GM18519 (cell line): ENCODE measurements at regions not wholly inside any gene's neighbourhood (a gene's known extent, or its start where the extent isn't known, plus 50 kb on each side); places are given as distances from the start of the nearest gene placed in this dataset.
A peak's percentile ranks its signal among the peaks of the same experiment; 100 is the strongest.

Experiments used
- ATAC-seq: cut with Tn5 transposase; IDR thresholded peaks from one replicate; pipeline ENCODE4 v1.9.1; 2021; ENCODE audit warnings: mild to moderate bottlenecking, moderate library complexity; ENCODE audit not compliant: unreplicated experiment, low FRiP score

DNA sequence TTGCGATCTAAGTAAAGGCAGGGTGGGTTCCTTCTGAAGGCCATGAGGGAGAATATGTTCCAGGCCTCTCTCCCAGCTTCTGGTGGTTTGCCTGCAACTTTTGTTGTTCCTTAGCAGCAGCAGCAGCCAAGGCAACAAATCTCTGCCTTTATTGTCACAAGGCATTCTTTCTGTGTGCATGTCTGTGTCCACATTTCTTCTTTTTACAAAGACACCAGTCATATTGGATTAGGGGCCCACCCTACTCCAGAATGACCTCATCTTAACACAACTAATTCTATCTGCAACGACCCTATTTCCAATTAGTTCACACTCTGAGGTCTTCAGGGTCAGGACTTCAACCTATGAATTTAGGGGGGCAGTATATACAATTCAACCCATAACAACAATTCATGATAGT lies 587.5 kb downstream of the XIRP2 start:
- no peak for ATAC-seq

DNA sequence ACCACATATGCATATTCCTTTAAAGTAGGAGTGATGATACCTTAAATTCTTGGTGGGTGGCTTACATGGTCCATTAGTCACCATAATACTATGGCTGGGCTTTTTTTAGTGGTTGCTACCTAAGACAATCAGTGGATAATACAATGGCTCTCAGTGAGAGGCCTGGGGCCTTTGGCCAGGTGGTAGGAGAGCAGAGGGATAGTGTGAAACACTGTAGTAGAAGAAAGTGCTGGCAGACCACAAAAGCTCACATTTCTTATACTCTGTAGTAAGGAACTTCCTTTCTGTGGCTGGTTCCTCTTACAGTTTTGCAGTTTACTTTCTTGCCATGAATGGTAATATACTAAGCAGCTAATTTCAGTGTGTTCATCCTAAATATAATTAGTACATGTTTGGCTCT lies 583.5 kb downstream of the XIRP2 start:
- peak; percentile 78 for ATAC-seq

DNA sequence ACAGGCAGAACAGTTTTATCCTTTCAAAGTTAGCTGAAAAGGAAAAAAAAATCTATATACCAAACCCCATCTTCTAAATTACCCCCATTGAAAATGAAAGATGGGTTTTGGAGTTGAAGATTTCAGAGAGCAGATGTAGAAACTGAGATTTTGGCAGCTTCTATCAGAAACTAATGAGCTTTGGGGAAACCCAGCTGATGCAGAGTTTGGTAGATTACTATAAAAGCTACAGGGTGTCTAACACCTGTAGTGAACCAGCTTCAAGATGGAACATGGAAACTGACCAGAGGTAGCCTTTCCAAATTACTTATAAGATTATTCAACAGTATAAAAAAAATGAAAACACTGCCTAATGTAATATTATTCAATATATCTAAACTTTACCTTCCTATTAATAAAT lies 583.1 kb downstream of the XIRP2 start:
- no peak for ATAC-seq

DNA sequence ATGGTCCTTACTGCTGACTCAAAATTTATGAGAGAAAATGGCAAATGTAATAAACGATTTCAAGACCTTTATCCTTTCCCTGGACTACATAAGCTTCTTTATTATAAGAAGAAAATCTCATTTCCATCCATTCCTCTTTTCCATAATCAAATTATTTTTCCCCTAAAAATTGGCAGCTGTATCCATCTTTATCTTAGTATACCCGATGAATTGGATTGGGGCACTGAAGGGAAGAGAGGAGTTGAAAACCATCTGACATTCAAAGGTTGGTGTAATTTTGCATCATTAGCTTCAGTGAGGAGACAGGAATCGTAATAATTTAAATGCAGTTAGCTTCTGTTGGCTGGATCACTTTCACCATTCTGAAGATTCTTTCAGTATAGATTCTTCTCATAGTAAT lies 574.1 kb downstream of the XIRP2 start:
- ATAC-seq, result no peak

DNA sequence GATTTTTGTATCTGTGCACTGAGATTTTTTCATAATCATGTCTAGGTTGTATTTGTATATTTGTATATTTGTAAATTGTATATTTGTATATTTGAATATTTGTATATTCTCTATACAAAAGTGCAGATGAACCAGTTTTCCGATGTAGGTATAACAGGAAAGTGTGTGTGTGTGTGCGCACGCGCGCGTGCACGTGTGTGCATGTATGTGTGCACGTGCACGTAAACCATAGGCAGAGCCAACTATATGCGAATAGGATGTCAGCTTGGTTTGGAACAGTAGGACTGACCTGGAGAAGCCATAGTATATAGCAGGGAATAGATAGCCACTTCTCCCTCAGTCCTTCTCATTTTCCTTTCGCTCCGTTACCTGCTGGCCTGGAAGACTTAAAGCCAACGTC lies 565.8 kb downstream of the XIRP2 start:
- ATAC-seq, result no peak

DNA sequence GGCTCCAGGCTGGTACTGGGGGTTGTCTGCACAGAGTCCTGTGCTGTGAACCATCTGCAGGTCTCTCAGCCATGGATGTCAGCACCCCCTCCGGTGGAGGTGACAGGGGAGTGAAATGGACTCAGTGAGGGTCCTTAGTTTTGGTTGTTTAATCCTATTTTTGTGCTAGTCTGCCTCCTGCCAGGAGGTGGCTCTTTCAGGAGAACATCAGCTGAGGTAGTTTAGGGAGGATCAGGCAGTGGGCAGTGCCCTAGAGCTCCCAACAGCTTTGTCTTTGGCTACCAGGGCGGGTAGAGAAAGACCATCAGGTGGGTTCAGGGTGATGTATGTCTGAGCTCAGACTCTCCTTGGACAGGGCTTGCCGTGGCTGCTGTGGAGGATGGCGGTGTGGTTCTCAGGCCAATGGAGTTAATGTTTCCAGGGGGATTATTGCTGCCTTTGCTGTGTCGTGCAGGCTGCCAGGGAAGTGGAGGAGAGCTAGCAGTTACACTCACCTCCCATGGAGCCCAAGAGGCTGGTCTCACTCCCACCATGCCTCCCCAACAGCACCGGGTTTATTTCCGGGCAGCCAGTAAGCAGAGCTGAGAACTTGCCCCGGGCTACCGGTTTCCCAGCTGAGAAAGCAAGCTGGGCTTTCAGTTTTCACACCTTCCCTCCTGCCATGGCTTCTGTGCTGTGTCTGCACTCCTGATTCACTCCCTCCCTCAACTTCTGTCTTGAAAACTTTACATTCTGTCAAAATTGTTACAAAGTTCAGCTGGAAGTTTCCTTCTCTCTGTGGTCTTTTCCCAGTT lies 563.4 kb downstream of the XIRP2 start:
- ATAC-seq, result no peak

DNA sequence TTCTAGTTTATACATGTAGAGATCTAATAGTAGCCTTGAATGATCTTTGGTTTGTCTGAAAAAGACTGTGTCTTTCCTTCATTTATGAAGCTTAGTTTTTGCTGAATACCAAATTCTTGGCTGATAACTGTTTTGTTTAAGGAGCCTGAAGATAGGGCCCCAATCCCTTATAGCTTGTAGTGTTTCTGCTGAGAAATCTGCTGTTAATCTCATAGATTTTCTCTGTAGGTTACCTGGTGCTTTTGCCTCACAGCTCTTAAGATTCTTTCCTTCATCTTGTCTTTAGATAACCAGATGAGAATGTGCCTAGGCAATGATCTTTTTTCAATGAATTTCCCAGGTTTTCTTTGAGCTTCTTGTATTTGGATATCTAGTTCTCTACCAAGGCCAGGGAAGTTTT lies 562.1 kb downstream of the XIRP2 start:
- no peak for ATAC-seq

DNA sequence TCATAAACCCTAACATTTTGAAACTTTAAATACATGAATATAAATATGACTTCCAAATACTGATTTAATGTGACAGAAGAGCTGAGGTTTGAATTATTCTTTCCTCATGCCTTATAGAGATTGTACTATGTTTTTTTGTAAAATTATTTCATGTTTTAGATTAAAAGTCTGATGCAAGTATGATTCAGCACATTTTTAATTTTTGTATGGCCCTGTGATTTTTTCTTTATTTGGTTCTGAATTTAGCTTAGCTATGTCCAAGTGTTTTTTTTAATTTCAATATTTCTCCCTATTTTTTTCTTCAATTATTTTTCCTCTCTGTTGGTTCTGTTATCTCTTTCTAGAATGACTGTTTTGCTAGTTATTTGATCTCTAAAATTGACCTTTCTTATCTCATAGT lies 552.1 kb downstream of the XIRP2 start:
- ATAC-seq, result no peak

DNA sequence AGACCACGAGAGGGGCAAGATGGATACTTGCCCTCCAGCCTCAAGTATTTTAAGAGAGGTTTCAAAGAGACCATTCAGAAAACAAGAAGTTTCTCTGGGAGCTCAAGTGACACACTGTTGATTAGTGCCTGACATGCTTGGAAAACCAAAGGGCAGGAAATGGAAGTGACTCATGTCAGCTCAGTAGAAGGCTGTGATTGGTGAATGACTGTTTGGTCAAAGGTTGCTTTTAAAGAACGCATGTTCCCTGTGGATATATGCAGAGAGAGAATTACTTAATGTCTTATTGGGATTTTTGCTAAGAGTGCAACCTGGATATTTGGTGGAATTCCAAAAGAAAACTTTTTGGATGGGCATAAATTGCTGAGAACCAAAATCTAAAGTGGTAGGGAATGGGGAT lies 549.9 kb downstream of the XIRP2 start:
- ATAC-seq, result no peak

DNA sequence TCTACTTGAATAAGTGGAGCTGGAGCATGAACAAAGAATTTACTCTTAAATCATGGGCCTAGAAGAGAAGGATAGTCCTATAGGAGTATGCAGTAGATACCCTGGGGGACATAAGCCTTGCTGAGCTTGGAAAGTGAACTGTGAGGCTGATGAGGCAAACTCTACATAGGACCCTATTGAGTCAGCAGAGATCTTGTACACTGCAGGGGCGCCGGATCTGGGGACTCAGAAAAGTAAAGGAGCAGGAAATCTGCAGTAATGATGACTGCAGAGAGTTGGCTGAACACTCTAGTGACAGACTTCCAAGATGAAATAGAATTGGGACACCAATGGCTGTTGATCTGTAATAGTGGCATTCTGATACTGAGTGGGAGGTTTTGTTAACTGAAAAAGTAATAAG lies 543.7 kb downstream of the XIRP2 start:
- ATAC-seq, result no peak

DNA sequence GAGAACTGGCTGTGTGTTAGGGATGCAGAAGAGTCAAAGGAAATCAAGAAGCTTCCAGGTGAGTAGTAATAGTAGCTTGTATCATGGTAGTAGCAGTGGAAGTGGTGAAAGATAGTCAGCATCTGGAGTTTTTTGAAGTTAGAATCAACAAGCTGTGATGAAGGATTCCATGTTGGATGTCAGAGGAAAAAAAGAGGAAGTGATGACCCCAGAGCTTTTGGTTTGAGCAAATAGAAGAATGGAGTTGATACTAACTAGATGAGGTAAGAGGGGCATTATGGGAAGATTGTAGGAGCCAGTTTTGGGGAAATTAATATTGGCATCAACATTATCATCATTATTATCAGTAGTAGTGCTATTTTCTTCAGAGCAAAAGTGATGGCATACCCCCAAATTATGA lies 542.2 kb downstream of the XIRP2 start:
- ATAC-seq, result no peak

DNA sequence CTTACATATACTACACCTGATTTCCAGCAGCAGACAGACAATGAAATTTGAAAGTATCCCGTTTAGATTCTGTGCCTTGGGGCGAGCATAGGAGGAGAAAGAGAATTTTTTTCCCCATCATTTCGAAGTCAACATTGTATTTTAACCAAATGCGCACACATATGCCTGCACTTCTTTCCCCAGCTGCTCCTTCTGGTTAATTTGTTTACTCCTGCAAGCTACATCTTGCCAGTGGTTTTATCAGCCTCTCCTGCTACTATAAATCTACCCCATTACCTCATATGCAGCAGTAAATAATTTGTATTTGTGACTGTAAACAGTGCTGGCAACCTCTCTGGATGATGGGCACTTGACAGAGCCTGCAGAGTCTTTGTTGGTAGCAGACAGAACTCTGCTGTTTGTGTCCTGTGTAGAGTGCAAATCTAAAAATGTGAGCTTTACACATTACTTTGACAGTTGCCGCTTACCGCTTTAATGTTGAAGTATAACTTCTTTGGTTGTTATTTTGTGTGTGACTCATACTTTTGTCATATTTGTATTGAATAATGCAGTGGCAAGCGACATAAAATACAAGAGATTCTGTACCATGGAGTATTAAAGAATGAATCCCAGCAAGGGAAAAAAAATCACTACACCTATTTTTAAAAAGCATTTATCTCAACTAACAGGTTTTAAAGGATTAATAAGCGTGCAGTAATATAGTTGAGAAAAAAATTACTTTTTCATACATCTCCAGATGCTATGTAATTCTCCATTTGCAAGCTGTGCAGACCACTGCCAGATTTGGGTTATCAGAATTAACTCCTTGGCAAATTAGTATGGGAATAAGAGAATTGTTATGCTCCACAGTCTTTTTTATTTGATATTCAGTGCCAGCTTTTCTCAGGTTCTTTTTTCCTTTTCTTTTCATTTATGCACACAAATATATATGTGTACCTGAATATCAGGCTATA lies 536.8 kb downstream of the XIRP2 start:
- ATAC-seq, result no peak

DNA sequence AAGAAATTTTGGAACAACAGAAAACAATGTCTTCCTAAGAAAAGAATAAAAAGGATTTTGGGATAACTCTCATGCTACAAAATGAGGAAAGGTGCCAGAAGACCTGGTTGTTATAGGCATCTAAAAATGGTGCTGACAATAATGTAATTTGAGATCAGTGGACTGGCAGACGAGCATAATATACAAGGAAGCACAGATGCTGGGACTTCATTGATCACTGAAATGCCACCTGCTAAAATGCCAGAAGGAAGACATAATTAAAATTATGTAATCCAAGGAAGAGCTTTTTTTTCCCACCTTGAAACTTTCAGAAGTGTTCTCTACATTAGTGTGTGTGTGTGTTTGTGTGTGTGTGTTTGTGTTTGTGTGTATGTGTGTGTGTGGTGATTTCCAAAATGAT lies 535.9 kb downstream of the XIRP2 start:
- no peak for ATAC-seq

DNA sequence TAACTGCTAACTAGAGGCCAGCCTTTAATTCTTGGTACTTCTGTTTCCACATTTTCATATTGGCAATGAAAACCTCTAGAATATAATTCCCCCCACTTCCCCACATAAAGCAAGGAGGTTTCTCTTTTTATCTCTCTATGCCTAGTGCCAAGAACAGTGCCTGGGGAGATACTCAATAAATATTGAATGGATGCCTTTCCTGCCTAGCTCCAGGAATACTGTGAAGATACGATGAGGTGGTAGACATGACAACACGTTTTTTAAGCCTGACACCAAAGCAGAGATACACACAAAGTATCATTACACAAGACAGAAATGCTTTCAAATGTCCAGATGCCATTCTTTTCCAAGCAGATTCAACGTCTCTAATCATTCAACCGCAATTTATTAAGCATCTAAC lies 535.5 kb downstream of the XIRP2 start:
- no peak for ATAC-seq

DNA sequence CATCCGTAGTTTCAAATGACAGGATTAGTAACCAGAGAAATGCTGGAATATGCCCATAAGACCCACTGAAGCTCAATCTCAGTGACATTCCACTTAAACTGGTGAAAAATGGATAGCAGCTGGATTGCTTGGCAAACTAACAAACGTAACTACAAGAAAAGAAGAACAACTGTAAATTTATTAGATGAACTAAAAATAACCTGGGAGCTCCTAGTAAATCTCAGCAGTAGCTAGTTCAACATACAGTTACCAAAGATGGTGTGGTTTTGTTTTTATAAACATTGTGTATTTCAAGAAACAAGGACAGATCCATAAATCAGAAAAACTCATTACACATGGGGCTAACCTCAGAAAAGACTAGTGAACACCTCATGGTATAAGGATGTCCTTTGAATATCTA lies 531.9 kb downstream of the XIRP2 start:
- no peak for ATAC-seq

DNA sequence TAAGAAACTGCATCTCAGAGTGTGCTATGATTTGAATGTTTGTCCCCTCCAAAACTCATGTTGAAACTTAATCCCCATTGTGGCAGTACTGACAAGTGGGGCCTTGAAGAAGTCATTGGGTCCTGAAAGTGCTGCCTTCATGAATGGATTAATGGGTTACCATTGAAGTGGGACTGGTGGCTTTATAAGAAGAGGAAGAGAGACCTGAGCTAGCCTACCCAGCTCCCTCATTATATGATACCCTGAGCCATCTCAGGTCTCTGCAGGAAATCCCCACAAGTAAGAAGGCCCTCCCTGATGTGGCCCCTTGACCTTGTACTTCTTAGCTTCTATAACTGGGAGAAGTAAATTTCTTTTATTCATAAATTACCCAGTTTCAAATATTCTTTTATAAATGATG lies 526.8 kb downstream of the XIRP2 start:
- no peak for ATAC-seq

DNA sequence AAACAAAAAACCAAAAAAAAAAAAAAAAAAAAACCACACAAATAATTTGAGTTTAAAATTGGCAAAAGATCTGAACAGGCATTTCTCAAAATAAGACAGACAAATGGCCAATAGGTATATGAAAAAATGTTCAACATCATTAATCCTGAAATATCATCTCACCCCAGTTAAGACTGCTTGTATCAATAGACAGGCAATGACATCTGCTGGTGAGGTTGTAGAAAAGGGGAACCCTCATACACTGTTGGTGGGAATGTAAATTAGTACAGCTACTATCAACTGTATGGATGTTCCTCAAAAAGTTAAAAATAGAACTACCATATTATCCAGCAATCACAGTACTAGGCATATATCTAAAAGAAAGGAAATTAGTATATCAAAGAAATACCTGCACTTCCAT lies 523.1 kb downstream of the XIRP2 start:
- ATAC-seq, result no peak

DNA sequence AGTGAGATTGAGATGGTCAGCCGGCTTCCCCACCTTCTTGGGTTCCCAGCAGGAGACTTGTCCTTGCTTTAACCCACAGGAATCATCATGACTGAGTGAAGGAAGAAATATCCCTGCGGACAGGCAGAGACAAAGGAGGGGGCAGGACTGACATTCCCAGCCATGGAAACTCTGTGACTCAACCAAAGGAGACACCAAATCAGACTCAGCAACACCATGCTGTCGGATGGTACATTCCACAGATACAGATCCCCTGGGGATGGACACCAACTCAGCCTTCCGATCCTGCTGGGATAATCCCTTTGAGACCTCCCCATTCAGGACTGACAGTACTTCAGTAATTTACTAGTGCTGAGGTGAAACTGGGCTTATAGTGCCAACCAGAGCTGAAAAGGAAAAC lies 518.3 kb downstream of the XIRP2 start:
- no peak for ATAC-seq

DNA sequence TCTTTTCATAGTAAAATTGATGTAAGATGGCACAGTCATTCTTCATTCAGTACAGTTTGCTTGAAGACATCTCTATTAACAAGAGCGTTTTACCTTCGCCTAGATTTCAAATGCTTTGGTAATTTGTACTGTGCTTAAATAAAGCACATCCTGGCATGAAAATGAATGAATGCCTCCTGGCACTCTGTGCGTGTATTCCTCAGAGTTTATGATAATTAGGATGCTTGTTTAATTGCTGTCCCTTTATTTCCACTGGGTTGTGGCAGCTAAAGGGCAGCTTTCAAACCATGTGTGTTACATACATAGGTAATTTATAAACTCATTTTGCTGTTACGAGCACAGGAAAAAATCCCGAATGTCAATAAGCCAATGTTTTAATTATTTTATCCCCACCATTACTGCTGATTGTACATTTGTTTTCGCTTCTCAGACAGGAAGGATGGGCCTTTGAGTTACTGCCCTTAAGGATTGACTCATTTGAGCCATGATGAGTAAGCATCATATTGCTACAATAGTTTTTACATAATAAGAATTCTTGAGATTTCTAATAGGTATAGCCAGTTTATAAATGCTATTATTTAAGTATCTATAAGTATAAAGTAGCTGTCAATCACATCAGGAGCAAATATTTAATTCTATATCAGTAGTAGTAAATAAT lies 516.5 kb downstream of the XIRP2 start:
- ATAC-seq, result no peak

DNA sequence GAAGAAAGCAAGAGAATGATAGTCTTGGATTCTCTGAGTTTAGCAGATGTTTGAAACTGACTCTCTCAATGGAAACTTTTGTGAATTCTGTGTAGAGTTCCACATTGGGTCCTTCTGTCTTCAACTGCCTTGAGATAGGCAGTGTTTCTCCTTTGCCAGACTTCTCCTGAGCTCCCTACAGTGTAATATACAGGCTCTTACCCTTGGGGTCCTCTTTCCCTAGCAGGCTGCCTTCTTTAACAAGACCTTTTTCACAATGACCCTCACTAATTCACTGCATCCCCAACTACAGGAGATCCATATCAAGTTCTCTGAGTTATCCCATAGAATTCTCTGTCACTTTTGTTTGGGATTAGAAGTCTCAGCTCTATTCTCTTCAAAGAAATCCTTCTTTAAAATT lies 513.0 kb downstream of the XIRP2 start:
- ATAC-seq, result no peak

DNA sequence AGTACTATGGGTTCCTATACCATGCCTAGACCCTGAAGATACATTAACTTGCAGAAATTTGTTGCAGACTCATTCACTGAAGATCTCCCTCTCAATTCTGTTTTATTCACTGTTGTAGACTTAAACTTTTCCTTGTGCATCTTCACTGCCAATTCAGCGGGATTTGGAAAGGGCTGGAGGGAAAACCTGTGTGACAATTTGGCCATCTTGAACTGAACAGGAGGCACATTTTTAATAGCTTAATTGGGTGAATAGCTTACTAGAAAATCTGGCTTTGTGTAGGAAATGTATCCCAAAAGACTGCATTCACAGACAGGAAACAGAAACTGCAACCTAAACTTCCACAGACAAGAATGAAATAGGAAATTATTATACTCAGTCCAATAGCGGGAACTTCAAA lies 512.3 kb downstream of the XIRP2 start:
- no peak for ATAC-seq
